HG03520 (cell line): ENCODE measurements at regions not wholly inside any gene's neighbourhood (a gene's known extent, or its start where the extent isn't known, plus 50 kb on each side); places are given as distances from the start of the nearest gene placed in this dataset.

Experiments
- ATAC-seq: cut with Tn5 transposase; IDR thresholded peaks from one replicate; pipeline ENCODE4 v1.9.1; 2021; ENCODE audit warnings: mild to moderate bottlenecking, moderate library complexity; ENCODE audit not compliant: unreplicated experiment

- ATAC-seq, result no peak
These were observed 414.5 kb downstream of the HTR7 start for GRCh38 chr10:90443342-90443741.

- no peak for ATAC-seq
These were observed 410.0 kb downstream of the HTR7 start for GRCh38 chr10:90447831-90448230.

- ATAC-seq, result no peak
These were observed 407.0 kb downstream of the HTR7 start for GRCh38 chr10:90450797-90451196.

- ATAC-seq, result no peak
These were observed 406.6 kb downstream of the HTR7 start for GRCh38 chr10:90451283-90451682.

GRCh38 chr10:90458054-90458453, 399.8 kb downstream of the HTR7 start:
- ATAC-seq, result no peak

- no peak for ATAC-seq
These were observed 399.3 kb downstream of the HTR7 start for GRCh38 chr10:90458571-90458970.

- ATAC-seq, result no peak
These were observed 396.2 kb downstream of the HTR7 start for GRCh38 chr10:90461437-90462155.

- no peak for ATAC-seq
These were observed 394.9 kb downstream of the HTR7 start for GRCh38 chr10:90462749-90463470.

- ATAC-seq, result no peak
These were observed 393.5 kb downstream of the HTR7 start for GRCh38 chr10:90464329-90464728.

GRCh38 chr10:90470966-90471365, 386.9 kb downstream of the HTR7 start:
- no peak for ATAC-seq

- no peak for ATAC-seq
These were observed 377.4 kb downstream of the HTR7 start for GRCh38 chr10:90480466-90480865.

- ATAC-seq, result no peak
These were observed 376.4 kb downstream of the HTR7 start for GRCh38 chr10:90481326-90481923.

GRCh38 chr10:90484518-90484917, 373.3 kb downstream of the HTR7 start:
- ATAC-seq, result no peak

- no peak for ATAC-seq
These were observed 363.7 kb downstream of the HTR7 start for GRCh38 chr10:90494183-90494582.

GRCh38 chr10:90504172-90504571, 353.7 kb downstream of the HTR7 start:
- no peak for ATAC-seq

- no peak for ATAC-seq
These were observed 331.1 kb downstream of the HTR7 start for GRCh38 chr10:90526721-90527120.

- ATAC-seq, result no peak
These were observed 327.3 kb downstream of the HTR7 start for GRCh38 chr10:90530521-90530920.

GRCh38 chr10:90557385-90557784, 300.5 kb downstream of the HTR7 start:
- ATAC-seq, result no peak

- ATAC-seq, result no peak
These were observed 297.5 kb downstream of the HTR7 start for GRCh38 chr10:90560331-90560730.

GRCh38 chr10:90561666-90562065, 296.2 kb downstream of the HTR7 start:
- ATAC-seq, result no peak

- ATAC-seq, result no peak
These were observed 286.2 kb downstream of the HTR7 start for GRCh38 chr10:90571481-90572258.
